Stimulated activated CD8-positive, alpha-beta memory T cell treated with anti-CD3 and anti-CD28 coated beads, Interleukin-4, amount 100 ng/mL, for 24 hours (primary cell): ENCODE measurements at regions not wholly inside any gene's neighbourhood (a gene's known extent, or its start where the extent isn't known, plus 50 kb on each side); places are given as distances from the start of the nearest gene placed in this dataset.
"Not testable (repeated sequence)": the region's sequence is repeated elsewhere in the genome, so short reads cannot be mapped to it uniquely, and the experiment has no call there.

Experiments
- DNase-seq: peaks from one replicate; pipeline ENCODE4 v3.0.0-alpha.2; 2020; ENCODE audit warnings: low read depth

GRCh38 chr11:33527738-33528137 is 172.9 kb downstream of the C11orf91 start:
- not testable (repeated sequence) for DNase-seq

DNA sequence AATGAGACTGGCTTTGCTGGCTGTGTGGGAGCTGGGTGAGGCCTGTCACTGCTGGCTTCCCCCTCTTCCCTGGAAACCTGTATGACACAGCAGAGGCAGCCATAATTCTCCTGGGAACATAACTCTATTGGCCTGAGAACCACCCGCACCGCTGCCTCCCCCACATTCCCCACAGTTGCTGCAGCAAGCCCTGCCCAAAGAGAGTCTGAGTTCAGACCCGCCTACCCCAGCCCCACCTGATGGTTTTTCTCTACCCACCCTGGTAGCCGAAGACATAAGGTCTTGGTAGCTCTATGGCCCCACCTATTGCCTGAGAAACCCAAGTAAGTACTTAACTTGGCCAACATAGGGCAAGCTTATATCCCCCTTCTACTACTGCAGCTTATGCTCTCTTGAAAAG is 174.8 kb downstream of the C11orf91 start:
- no peak for DNase-seq

- no peak for DNase-seq
Measured at GRCh38 chr11:33521384-33521783, 179.2 kb downstream of the C11orf91 start.

- DNase-seq, result no peak
Measured at GRCh38 chr11:33520112-33520511, 180.5 kb downstream of the C11orf91 start.

DNA sequence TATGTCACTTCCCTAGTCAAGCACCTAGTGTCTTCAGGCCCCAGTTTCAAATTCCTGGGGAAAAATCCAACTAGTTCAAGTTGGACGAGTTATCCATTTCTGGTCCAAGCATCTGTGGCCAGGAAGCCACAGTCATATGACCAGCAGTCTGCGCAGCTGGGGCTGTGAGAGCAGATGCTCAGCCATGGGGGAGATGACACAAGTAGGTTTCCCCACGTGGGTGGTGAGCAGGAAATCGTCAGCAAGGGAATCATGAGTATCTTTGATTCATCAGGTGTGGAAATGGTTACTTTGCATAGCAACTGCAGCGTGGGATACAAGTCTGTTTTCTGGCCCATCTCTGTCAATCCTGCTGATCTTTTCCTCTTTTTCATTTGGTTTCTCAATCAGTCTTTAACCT is 185.3 kb downstream of the C11orf91 start:
- DNase-seq, result no peak

DNA sequence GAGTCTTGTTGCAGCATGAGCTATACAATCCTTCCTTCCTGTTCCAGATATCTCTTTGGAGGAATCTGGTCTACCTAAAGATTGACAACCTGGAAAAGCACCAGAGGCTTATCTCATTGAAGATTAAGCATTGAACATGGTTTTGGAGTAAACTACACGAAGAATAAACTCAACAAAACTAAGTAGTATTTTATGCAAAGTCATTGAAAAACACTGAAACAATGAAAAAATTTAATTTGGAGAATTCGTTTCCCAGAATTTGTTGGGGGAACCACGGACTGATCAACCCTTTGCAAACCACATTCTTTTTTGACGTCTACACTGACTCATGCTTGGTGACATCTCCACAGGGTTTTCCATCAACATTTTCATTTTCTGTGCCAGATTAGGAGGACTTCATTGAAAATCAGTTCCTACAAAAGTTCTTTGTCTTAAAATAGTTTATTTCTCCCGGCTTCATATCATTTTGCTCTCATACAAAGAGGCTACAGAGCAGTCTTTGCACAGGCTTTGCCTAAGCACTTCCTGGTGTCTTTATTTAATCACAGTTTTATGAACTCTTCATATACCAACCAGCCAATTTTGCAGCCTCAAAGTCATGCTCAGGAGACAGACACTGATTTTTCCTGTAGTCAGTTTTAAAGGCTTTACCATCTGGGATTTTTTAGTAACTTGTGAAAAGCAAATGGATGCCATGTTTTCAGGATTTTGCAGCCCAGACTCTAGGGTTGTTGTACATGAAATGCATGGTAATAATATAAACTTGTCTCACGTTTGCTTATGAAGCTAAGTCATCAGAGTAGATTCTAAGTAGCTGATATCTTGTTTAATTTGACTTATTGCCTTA is 186.3 kb downstream of the C11orf91 start:
- no peak for DNase-seq

DNA sequence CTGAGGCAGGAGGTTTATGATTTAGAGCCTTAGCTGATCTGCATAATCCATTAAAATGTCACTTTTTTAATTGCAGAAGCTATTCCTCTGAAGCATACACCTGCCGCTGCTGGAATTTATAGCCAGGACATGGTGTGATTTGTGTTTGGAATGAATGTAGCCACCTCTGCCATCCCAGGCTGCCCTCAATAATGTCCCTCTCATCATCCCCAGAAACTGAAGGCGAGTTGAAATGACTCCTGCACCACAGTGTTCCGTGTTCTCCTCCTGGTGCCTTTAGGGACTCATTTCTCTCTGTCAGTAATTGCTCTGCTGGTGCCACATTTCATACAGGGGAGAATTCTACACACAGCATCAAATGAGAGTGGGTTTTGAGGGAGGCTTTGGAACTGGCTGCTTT is 191.0 kb downstream of the C11orf91 start:
- no peak for DNase-seq

DNA sequence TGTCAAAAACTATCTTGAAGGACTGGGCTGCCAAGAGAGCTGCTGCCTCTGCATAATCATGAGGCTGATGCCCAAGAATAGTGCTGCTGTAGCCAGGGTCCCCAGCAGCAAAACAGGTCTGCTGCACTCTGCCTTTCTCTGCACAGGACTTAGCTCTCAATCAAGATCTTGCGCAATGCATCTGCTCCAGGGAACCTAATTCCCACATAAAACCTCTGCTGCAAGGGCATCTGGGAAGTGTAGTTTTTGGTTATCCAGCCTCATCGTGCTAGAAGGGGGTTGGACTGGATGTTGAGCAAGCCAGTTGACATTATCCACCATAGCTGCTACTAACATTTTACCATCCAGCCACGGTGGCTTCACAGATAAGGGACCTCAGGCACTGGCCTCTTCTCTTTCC is 192.7 kb downstream of the C11orf91 start:
- DNase-seq, result no peak

DNA sequence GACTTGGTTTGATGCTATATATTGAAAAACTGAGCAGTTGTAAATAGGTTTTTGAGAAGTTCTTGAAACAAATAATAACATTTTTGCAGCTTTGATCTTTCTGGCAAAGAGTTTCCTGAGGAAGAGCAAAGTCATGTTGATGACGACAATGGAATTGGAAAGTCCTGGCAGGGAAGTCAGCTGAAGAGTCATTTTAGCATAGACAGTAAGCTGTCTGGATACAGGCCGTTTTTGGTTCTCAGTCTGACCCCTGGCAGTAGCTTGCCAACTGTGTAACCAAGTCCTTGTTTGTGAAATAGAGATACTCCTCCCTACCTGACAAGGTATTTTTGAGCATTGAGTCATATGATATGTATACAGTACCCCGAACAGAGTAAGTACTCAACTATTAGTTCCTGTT is 193.3 kb downstream of the C11orf91 start:
- no peak for DNase-seq

DNA sequence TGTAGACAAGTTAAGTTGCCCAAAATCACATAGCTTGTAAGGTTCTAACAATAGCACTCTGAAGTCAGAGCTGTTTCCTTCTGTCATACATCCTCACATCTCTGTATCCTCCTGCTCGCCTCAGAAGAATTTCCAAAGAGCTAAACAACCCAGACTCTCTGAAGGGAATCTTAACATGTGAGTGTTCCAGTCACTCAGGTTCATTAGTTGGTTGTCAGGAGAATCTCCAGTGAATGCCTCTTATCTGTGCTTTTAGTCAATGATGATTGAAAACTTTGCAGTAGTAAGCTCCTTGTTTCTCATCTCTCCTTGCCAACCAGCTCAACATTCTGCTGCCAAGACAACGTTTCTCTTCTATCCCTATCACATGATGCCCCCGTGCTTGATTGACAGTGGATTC is 195.5 kb downstream of the C11orf91 start:
- DNase-seq, result no peak

GRCh38 chr11:33500861-33501479 is 199.7 kb downstream of the C11orf91 start:
- no peak for DNase-seq

- no peak for DNase-seq
Measured at GRCh38 chr11:33500332-33500731, 200.3 kb downstream of the C11orf91 start.

GRCh38 chr11:33492596-33492995 is 208.0 kb downstream of the C11orf91 start:
- no peak for DNase-seq

GRCh38 chr11:33490842-33491370 is 209.7 kb downstream of the C11orf91 start:
- no peak for DNase-seq

DNA sequence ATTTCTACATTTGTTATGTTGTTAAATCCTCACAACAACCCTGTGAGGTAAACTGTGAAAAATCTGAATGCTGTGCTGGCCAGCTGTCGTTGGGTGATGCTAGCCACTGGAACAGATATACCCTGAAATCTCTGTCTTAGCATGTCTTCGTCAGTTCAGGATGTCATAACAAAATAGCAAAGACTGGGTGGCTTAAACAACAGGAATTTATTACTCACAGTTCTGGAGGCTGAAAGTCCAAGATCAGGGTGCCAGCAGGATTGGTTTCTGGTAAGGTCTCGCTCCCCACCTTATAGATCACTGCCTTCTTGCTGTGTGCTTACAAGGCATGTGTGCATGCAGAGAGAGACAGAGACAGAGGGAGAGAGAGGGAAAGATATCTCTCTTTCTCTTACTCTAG is 211.7 kb downstream of the C11orf91 start:
- no peak for DNase-seq

GRCh38 chr11:33480626-33481025 is 220.0 kb downstream of the C11orf91 start:
- DNase-seq, result no peak

GRCh38 chr11:33479231-33479630 is 221.4 kb downstream of the C11orf91 start:
- no peak for DNase-seq

DNA sequence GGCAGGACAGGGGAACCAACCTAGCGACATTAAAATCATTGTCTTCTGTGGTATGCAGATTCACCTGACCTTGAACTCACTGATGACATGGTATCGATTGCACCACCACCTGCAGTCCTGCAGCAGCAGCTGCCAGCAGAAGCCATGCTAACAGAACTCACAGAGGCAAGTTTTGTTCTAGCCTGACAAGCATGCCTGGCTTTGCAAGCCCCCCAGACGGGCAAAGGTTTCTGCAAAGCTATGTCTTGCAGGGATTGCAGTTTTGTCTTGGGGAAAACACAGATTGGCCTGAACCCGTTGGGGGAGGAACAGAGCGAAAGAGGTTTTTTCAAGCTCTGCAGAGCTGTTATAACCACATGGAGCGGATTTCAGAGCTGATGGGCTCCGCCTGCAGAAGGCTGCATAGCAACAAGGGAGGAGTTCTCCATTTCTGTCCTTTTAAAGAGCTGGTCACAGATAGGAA is 221.0 kb downstream of the HIPK3 start:
- no peak for DNase-seq

GRCh38 chr11:33476945-33477606 is 219.9 kb downstream of the HIPK3 start:
- no peak for DNase-seq

GRCh38 chr11:33475993-33476392 is 218.8 kb downstream of the HIPK3 start:
- no peak for DNase-seq

DNA sequence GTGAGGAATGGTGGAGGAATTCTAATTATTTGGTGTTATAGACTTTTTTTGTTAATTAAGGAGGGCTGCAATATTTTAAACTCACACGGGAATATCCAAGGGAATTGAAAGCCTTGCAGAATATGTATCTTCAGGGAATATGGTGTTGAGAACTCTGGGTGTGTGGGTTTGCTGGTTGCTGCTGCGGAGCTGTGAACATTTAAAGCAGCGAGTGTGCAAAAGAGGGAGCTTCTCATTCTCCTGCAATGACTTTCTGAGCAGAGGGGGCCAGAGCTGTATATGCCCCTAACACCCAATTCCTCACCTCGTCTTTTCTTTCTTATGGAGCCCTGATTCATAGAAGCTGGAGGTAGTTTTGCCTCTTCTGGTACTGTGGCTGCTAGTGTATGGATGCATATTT is 217.7 kb downstream of the HIPK3 start:
- no peak for DNase-seq

DNA sequence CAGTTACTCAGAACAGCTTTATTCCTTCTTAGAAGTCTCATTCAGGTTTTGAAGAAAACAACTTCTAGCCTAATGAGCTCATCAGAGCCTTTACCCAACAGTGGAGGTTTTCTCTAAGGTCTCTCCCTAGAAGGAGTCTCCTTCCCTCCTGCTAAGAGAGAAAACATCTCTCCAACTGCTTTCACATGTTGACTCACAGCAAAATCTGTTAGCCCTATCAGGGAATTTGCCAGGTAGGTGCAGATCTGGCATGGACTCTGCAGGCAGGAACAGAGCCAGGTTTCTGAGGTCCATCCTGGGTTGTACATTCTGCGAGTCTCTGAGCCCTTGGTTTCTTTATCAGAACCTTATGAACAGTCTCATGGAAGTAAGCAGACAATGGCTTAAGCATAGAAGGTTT is 214.4 kb downstream of the HIPK3 start:
- no peak for DNase-seq

DNA sequence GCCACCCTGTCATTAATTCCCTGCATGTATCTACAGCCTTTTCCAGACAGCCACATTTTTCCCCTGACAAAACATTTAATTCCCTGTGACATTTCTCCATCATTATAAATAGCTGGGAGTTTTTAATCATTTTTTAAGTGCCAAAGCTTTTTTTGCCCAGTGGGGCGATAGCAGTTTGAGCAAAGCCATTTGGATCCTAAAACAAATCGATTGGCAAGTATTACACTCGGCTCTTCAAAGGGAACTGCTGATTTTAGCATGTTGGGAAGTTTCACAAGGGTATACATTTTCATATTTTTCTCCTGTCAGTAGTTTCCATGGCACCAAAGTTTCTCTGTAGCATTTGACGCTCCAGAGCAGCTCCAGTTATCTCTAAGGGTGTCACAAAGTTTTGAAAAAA is 210.8 kb downstream of the HIPK3 start:
- no peak for DNase-seq
